SK-N-SH treated with all-trans-retinoic acid at 6 μM for 48 hours (cell line): ENCODE measurements at regions not wholly inside any gene's neighbourhood (a gene's known extent, or its start where the extent isn't known, plus 50 kb on each side); places are given as distances from the start of the nearest gene placed in this dataset.

ENCODE experiments used
- ATAC-seq: fragments of 200-7000 bp; cut with Tn5 transposase; 3 replicates; pipeline ENCODE4 v1.9.1; 2020; ENCODE audit warnings: mild to moderate bottlenecking, moderate library complexity
- ARNTL ChIP-seq: fragments of 450-650 bp; formaldehyde crosslinking; IDR thresholded peaks from 2 replicates; pipeline ENCODE4 v1.5.0; 2020; ENCODE audit warnings: low read depth, mild to moderate bottlenecking, moderate library complexity, borderline replicate concordance
- BACH2 ChIP-seq: fragments of 250-450 bp; sonication (Bioruptor Pico); IDR thresholded peaks from 2 replicates; pipeline ENCODE4 v1.9.0; 2021; ENCODE audit warnings: mild to moderate bottlenecking, borderline replicate concordance
- CSDC2 ChIP-seq: fragments of 250-450 bp; sonication (Bioruptor Pico); IDR thresholded peaks from 2 replicates; pipeline ENCODE4 v1.5.0; 2020; ENCODE audit warnings: mild to moderate bottlenecking, moderate library complexity
- CSRNP3 ChIP-seq: fragments of 250-450 bp; sonication (Bioruptor Pico); IDR thresholded peaks from 2 replicates; pipeline ENCODE4 v1.5.1; 2021; ENCODE audit warnings: mild to moderate bottlenecking, moderate library complexity
- ESRRG ChIP-seq: fragments of 250-450 bp; sonication (Bioruptor Pico); IDR thresholded peaks from 2 replicates; pipeline ENCODE4 v1.6.1; 2021; ENCODE audit warnings: mild to moderate bottlenecking
- GLIS3 ChIP-seq: fragments of 250-450 bp; sonication (Bioruptor Pico); IDR thresholded peaks from 2 replicates; pipeline ENCODE4 v1.5.0; 2020; ENCODE audit warnings: mild to moderate bottlenecking, moderate library complexity
- ISL1 ChIP-seq: fragments of 250-450 bp; sonication (Bioruptor Pico); IDR thresholded peaks from 2 replicates; pipeline ENCODE4 v2.1.2; 2022; ENCODE audit warnings: mild to moderate bottlenecking, moderate library complexity
- OSR1 ChIP-seq: fragments of 250-450 bp; sonication (Bioruptor Pico); IDR thresholded peaks from 2 replicates; pipeline ENCODE4 v1.8.0; 2022; ENCODE audit warnings: moderate library complexity, mild to moderate bottlenecking, inconsistent platforms
- PATZ1 ChIP-seq: fragments of 250-450 bp; sonication (Bioruptor Pico); IDR thresholded peaks from 2 replicates; pipeline ENCODE4 v1.8.0; 2020; ENCODE audit warnings: mild to moderate bottlenecking, moderate library complexity, borderline replicate concordance
- POU6F1 ChIP-seq: fragments of 250-450 bp; sonication (Bioruptor Pico); IDR thresholded peaks from 2 replicates; pipeline ENCODE4 v1.8.0; 2021; ENCODE audit warnings: low read depth, mild to moderate bottlenecking, moderate library complexity, borderline replicate concordance
- PPARA ChIP-seq: fragments of 250-450 bp; sonication (Bioruptor Pico); IDR thresholded peaks from 2 replicates; pipeline ENCODE4 v1.5.0; 2020; ENCODE audit warnings: mild to moderate bottlenecking, borderline replicate concordance
- SNAI2 ChIP-seq: fragments of 250-450 bp; sonication (Bioruptor Pico); IDR thresholded peaks from 2 replicates; pipeline ENCODE4 v1.5.0; 2020; ENCODE audit warnings: mild to moderate bottlenecking, moderate library complexity
- TCF4 ChIP-seq: fragments of 250-450 bp; sonication (Bioruptor Pico); IDR thresholded peaks from 2 replicates; pipeline ENCODE4 v1.8.0; 2021; ENCODE audit warnings: mild to moderate bottlenecking, moderate library complexity, borderline replicate concordance
- TOX ChIP-seq: fragments of 250-450 bp; sonication (Bioruptor Pico); IDR thresholded peaks from 2 replicates; pipeline ENCODE4 v1.8.0; 2021; ENCODE audit warnings: mild to moderate bottlenecking, moderate library complexity, borderline replicate concordance
- TSHZ2 ChIP-seq: fragments of 250-450 bp; sonication (Bioruptor Pico); IDR thresholded peaks from 2 replicates; pipeline ENCODE4 v1.5.0; 2020; ENCODE audit warnings: mild to moderate bottlenecking, moderate library complexity
- ZC3H10 ChIP-seq: fragments of 250-450 bp; sonication (Bioruptor Pico); IDR thresholded peaks from 2 replicates; pipeline ENCODE4 v1.5.1; 2021; ENCODE audit warnings: mild to moderate bottlenecking, moderate library complexity
- ZFP3 ChIP-seq: fragments of 250-450 bp; sonication (Bioruptor Pico); IDR thresholded peaks from 2 replicates; pipeline ENCODE4 v1.5.0; 2020; ENCODE audit warnings: mild to moderate bottlenecking, moderate library complexity
- ZFP30 ChIP-seq: fragments of 450-650 bp; formaldehyde crosslinking; IDR thresholded peaks from 2 replicates; pipeline ENCODE4 v1.5.0; 2022; ENCODE audit warnings: mild to moderate bottlenecking, moderate library complexity
- ZNF565 ChIP-seq: fragments of 450-650 bp; formaldehyde crosslinking; conservative IDR thresholded peaks from 2 replicates; pipeline ENCODE4 v1.5.0; 2020; ENCODE audit warnings: low read depth, mild to moderate bottlenecking, moderate library complexity
- ZNF8 ChIP-seq: fragments of 450-650 bp; formaldehyde crosslinking; IDR thresholded peaks from 2 replicates; pipeline ENCODE4 v1.5.0; 2020; ENCODE audit warnings: mild to moderate bottlenecking, moderate library complexity

GRCh38 chrX:39772057-39772832, 325.5 kb downstream of the BCOR start:
- ATAC-seq: no peak
- TF ChIP-seq OSR1 (CRISPR knock-in tag) (no peak), PPARA (CRISPR knock-in tag) (no peak), ZC3H10 (CRISPR knock-in tag) (no peak), GLIS3 (CRISPR knock-in tag) (no peak)

GRCh38 chrX:39773150-39773549, 324.6 kb downstream of the BCOR start:
- TF ChIP-seq ZNF8 (CRISPR knock-in tag): no peak
- no peak for TF ChIP-seq TOX (CRISPR knock-in tag)
- TF ChIP-seq CSRNP3: no peak
- ATAC-seq: no peak

- no peak for TF ChIP-seq GLIS3 (CRISPR knock-in tag)
- TF ChIP-seq ZC3H10 (CRISPR knock-in tag): no peak
- no peak for TF ChIP-seq ZNF8 (CRISPR knock-in tag)
- TF ChIP-seq ZFP3 (CRISPR knock-in tag): no peak
- TF ChIP-seq ZNF565 (CRISPR knock-in tag): no peak
- no peak for TF ChIP-seq CSDC2
- TF ChIP-seq PPARA (CRISPR knock-in tag): no peak
- TF ChIP-seq OSR1 (CRISPR knock-in tag): no peak
- TF ChIP-seq ISL1: no peak
- no peak for TF ChIP-seq BACH2 (CRISPR knock-in tag)
- no peak for TF ChIP-seq TOX (CRISPR knock-in tag)
- no peak for TF ChIP-seq TSHZ2 (CRISPR knock-in tag)
- TF ChIP-seq ZFP30 (CRISPR knock-in tag): no peak
- TF ChIP-seq TCF4 (CRISPR knock-in tag): no peak
- TF ChIP-seq PATZ1: no peak
- TF ChIP-seq SNAI2 (CRISPR knock-in tag): no peak
Measured at GRCh38 chrX:39773923-39774773, 323.6 kb downstream of the BCOR start.

GRCh38 chrX:39774774-39775328, 322.9 kb downstream of the BCOR start:
- ATAC-seq: no peak
- TF ChIP-seq ZFP3 (CRISPR knock-in tag) (no peak), CSDC2 (no peak), BACH2 (CRISPR knock-in tag) (no peak), TCF4 (CRISPR knock-in tag) (no peak), ESRRG (CRISPR knock-in tag) (no peak), PPARA (CRISPR knock-in tag) (no peak), SNAI2 (CRISPR knock-in tag) (no peak), ZNF565 (CRISPR knock-in tag) (no peak), ZFP30 (CRISPR knock-in tag) (no peak), POU6F1 (CRISPR knock-in tag) (no peak), ZC3H10 (CRISPR knock-in tag) (no peak), ISL1 (no peak), ARNTL (CRISPR knock-in tag) (no peak)

More at GRCh38 chrX:39773923-39774773, 323.6 kb downstream of the BCOR start:
- ATAC-seq: no peak
